Stomach (tissue), 4 donors: ENCODE measurements at regions not wholly inside any gene's neighbourhood (a gene's known extent, or its start where the extent isn't known, plus 50 kb on each side); places are given as distances from the start of the nearest gene placed in this dataset.

Source experiments
- EP300 ChIP-seq: sonication (generic); formaldehyde crosslinking; IDR thresholded peaks from one replicate; pipeline ENCODE4 v1.6.1; 2017; ENCODE audit warnings: antibody characterized with exemption
- POLR2A ChIP-seq, 4 donors: fragments of 450-650 bp; IDR thresholded peaks; one replicate each; pipeline ENCODE4 v1.6.1; 2016; ENCODE audit warnings: antibody characterized with exemption in 4 of 4, control low read depth in 2 of 4, mild to moderate bottlenecking in 1 of 4, moderate library complexity in 1 of 4
- POLR2AphosphoS5 ChIP-seq, 3 donors: sonication (generic); formaldehyde crosslinking; IDR thresholded peaks; one replicate each; pipeline ENCODE4 v1.6.1; 2016; ENCODE audit warnings: antibody characterized with exemption in 3 of 3
- TF ChIP-seq, protein P1 (sequence below), 7 experiments: fragments of 450-650 bp in 4 of 7; fragments of 200-600 bp in 3 of 7; sonication (generic) in 3 of 7; IDR thresholded peaks; one replicate each; pipeline ENCODE4 v1.5.1; 2016 to 2019; ENCODE audit warnings: antibody characterized with exemption in 7 of 7, control low read depth in 2 of 7, mild to moderate bottlenecking in 1 of 7

DNA sequence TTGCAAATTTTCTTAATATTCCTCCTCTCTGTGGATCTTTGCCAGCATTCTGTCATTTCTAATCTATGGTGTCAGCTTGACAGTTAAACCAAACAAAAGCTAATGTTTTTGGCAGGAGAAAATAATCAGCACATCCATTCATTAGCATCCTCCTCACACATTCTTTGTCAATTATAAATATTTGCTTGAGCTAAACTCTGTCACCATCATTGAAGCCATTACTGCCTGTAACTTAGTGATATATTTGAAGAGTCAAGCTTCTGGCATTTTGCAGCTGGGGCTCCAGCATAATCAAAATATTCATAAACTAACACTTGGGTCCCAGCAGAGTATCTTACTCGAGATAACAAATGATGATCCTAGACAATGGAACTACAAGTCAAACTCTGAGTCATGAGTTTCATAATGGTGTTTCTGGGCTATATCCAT lies 126.1 kb downstream of the EIF4E start:
- TF ChIP-seq, protein P1, sequence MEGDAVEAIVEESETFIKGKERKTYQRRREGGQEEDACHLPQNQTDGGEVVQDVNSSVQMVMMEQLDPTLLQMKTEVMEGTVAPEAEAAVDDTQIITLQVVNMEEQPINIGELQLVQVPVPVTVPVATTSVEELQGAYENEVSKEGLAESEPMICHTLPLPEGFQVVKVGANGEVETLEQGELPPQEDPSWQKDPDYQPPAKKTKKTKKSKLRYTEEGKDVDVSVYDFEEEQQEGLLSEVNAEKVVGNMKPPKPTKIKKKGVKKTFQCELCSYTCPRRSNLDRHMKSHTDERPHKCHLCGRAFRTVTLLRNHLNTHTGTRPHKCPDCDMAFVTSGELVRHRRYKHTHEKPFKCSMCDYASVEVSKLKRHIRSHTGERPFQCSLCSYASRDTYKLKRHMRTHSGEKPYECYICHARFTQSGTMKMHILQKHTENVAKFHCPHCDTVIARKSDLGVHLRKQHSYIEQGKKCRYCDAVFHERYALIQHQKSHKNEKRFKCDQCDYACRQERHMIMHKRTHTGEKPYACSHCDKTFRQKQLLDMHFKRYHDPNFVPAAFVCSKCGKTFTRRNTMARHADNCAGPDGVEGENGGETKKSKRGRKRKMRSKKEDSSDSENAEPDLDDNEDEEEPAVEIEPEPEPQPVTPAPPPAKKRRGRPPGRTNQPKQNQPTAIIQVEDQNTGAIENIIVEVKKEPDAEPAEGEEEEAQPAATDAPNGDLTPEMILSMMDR (IDR thresholded peaks at IDR 0.05): no peak
- TF ChIP-seq EP300 (no peak), POLR2A (IDR thresholded peaks at IDR 0.05) (no peak), POLR2AphosphoS5 (IDR thresholded peaks at IDR 0.05) (no peak)
